T-cell (primary cell): ENCODE measurements at regions not wholly inside any gene's neighbourhood (a gene's known extent, or its start where the extent isn't known, plus 50 kb on each side); places are given as distances from the start of the nearest gene placed in this dataset.
A peak's percentile ranks its signal among the peaks of the same experiment; 100 is the strongest.

Source experiments
- ATAC-seq, 4 experiments: fragments of 200-7000 bp in 3 of 4; fragments of 150-1000 bp in 1 of 4; cut with Tn5 transposase; replicated peaks in 1 of 4; 1 replicate in 3 of 4; 2 replicates in 1 of 4; pipeline ENCODE4 v1.10.0; 2021; ENCODE audit warnings: moderate library complexity in 3 of 4, mild to moderate bottlenecking in 2 of 4, moderate number of reproducible peaks in 1 of 4
- CTCF ChIA-PET, 2 donors: fragments of 300-600 bp; sonication (Branson Sonifier 250); formaldehyde crosslinking; loops; one replicate each; lab custom pipeline; 2022; ENCODE audit warnings: antibody characterized with exemption in 2 of 2; lab: Charles Lee
- POLR2A ChIA-PET, 2 donors: fragments of 300-600 bp; sonication (Branson Sonifier 250); formaldehyde crosslinking; loops; one replicate each; lab custom pipeline; 2022; ENCODE audit warnings: antibody characterized with exemption in 2 of 2; lab: Charles Lee
- DNase-seq, 35 experiments: peaks; one replicate each; pipeline versions ENCODE4 v3.0.0 to v3.0.0-alpha.2; 2013 to 2023
- H3K27ac ChIP-seq: one replicate; pipeline ENCODE4 v1.5.1; 2013; ENCODE audit warnings: low read length
- H3K27me3 ChIP-seq, 2 experiments: replicated peaks in 1 of 2; 1 replicate in 1 of 2; 2 replicates in 1 of 2; pipeline versions ENCODE4 v1.6.1 to v1.7.0; 2013; ENCODE audit warnings: low read length in 1 of 2, mixed read lengths in 1 of 2; ENCODE audit not compliant: control insufficient read depth in 2 of 2, insufficient read depth in 2 of 2; ENCODE audit errors: extremely low read depth in 1 of 2
- H3K36me3 ChIP-seq, 2 donors: 1 replicate in 1 of 2; 2 replicates in 1 of 2; pipeline versions ENCODE4 v1.6.1 to v1.7.0; 2013; ENCODE audit warnings: low read length in 1 of 2; ENCODE audit not compliant: control insufficient read depth in 2 of 2, insufficient read depth in 1 of 2; ENCODE audit errors: extremely low read depth in 1 of 2
- H3K4me1 ChIP-seq, 2 experiments: 1 replicate in 1 of 2; 2 replicates in 1 of 2; pipeline versions ENCODE4 v1.6.1 to v1.7.0; 2013; ENCODE audit warnings: low read length in 2 of 2, mixed read lengths in 1 of 2; ENCODE audit not compliant: insufficient read depth in 2 of 2, control insufficient read depth in 1 of 2; ENCODE audit errors: extremely low read depth in 1 of 2
- H3K4me3 ChIP-seq, 2 donors: 1 replicate in 1 of 2; 2 replicates in 1 of 2; pipeline versions ENCODE4 v1.5.1 to v1.7.0; 2013; ENCODE audit warnings: mild to moderate bottlenecking in 2 of 2, low read length in 1 of 2, moderate library complexity in 1 of 2; ENCODE audit not compliant: control insufficient read depth in 1 of 2; ENCODE audit errors: extremely low read depth in 1 of 2
- H3K9me3 ChIP-seq: 2 replicates; pipeline ENCODE4 v1.7.0; 2013
- H3K27ac Mint-ChIP-seq, 2 donors: one replicate each; pipeline ENCODE4 v1.8.0; 2020 to 2021; ENCODE audit warnings: mild to moderate bottlenecking in 2 of 2, mixed read lengths in 2 of 2
- H3K27me3 Mint-ChIP-seq, 2 donors: one replicate each; pipeline ENCODE4 v1.8.0; 2021 to 2022; ENCODE audit warnings: mixed read lengths in 2 of 2
- H3K36me3 Mint-ChIP-seq: one replicate; pipeline ENCODE4 v1.8.0; 2021; ENCODE audit warnings: mixed read lengths
- H3K4me1 Mint-ChIP-seq, 3 donors: one replicate each; pipeline ENCODE4 v1.8.0; 2020 to 2022; ENCODE audit warnings: mixed read lengths in 3 of 3, mild to moderate bottlenecking in 1 of 3
- H3K4me3 Mint-ChIP-seq, 3 donors: one replicate each; pipeline ENCODE4 v1.8.0; 2020 to 2022; ENCODE audit warnings: mild to moderate bottlenecking in 3 of 3, mixed read lengths in 3 of 3, moderate library complexity in 3 of 3
- H3K9me3 Mint-ChIP-seq, 3 donors: one replicate each; pipeline ENCODE4 v1.8.0; 2020 to 2022; ENCODE audit warnings: mixed read lengths in 3 of 3
- WGBS: methylation state at CpG from one replicate; pipeline ENCODE4 v1.1.5; 2013; ENCODE audit warnings: missing lambda C conversion rate; ENCODE audit not compliant: insufficient coverage; 5-methylcytosine and 5-hydroxymethylcytosine counted together

DNA sequence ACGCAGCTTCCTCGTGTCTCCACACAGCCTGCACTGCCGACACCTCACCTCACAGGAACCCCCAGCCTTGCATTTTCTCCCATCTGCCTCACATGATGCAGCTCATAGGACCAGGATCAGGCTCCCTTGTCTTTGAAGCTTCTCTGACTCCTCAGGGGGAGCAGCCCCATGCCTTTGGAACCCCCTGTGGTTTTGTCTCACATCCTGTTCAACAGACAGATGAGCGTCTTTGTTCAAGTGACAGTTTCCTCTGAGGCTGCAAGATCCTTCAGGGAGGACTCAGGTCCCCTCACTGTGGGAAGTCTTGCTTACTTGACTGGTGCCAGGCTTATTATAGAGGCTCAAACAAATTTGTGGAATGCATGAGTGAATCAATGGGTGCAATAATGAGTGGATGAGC is 667.1 kb downstream of the INHBA start:
- CTCF ChIA-PET: no interaction called here
- WGBS: 7% methylated on average over 4 of the region's 4 CpGs
- Histone ChIP-seq H3K36me3 (no peaks in the 10 kb centered on the region), H3K4me1 (no peaks in the 10 kb centered on the region), H3K27ac (no peak overlapping the region), H3K27me3 (no peaks in the 10 kb centered on the region), H3K9me3 (no peaks in the 10 kb centered on the region), H3K4me3 (no peak overlapping the region)
- Mint-ChIP-seq H3K27ac (no peak overlapping the region), H3K4me1 (no peaks in the 10 kb centered on the region), H3K4me3 (no peak overlapping the region), H3K36me3 (no peaks in the 10 kb centered on the region), H3K9me3 (peaks cover 0 to 4% (median 4%) of the 10 kb centered on the region in 3 donors), H3K27me3 (no peaks in the 10 kb centered on the region)
- POLR2A ChIA-PET: no interaction called here
- no peak for ATAC-seq
- DNase-seq: no peak

DNA sequence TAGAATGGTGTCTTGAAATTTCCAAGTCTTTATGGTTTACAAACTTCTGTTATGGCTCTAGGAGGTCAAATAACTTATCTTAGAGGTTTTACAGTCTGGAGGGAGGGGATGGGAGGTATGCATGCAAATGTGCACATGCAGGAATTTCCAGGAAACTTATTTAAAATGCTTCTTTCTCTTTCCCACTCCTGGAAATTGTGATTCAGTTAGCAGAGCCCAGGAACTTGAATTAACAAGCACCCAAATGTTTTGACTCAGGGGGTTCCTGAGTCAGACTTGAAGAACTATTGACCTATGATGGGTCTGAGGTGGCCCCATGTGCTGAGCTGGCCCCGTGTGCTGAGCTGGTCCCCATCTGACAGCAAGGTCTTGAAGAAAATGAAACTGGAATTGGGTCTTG is 669.4 kb downstream of the INHBA start:
- H3K27me3 Mint-ChIP-seq: no peaks in the 10 kb centered on the region
- Histone ChIP-seq H3K4me3 (no peak overlapping the region), H3K9me3 (no peaks in the 10 kb centered on the region), H3K36me3 (no peaks in the 10 kb centered on the region), H3K27ac (no peak overlapping the region), H3K27me3 (no peaks in the 10 kb centered on the region), H3K4me1 (no peaks in the 10 kb centered on the region)
- WGBS: 83% methylated on average over 1 of the region's 1 CpG
- no peak overlapping the region for H3K4me3 Mint-ChIP-seq
- CTCF ChIA-PET: no interaction called here
- DNase-seq (no peak), ATAC-seq (no peak)
- POLR2A ChIA-PET: no interaction called here
- no peak overlapping the region for H3K27ac Mint-ChIP-seq
- no peaks in the 10 kb centered on the region for H3K4me1 Mint-ChIP-seq
- no peaks in the 10 kb centered on the region for H3K36me3 Mint-ChIP-seq
- peaks cover 0 to 4% (median 4%) of the 10 kb centered on the region in 3 donors for H3K9me3 Mint-ChIP-seq

DNA sequence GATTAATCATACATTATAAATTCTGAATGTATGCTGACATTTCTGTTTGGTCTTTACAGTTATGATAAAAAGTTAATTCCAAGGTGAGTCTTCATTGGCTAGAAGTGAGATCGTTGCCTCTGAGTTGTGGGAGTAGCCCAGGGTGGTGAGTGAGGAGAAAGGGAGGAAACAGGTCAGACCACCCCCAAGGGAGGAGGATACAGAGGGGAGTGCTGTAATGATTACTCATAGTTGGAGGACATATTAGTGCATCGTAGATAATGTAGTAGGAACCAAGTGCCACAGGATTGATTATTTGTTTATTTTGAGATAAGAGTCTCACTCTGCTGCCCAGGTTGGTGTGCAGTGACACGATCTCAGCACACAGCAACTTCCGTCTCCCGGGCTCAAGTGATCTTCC is 672.2 kb downstream of the INHBA start:
- no peak overlapping the region for H3K27ac Mint-ChIP-seq
- CTCF ChIA-PET: no interaction called here

DNA sequence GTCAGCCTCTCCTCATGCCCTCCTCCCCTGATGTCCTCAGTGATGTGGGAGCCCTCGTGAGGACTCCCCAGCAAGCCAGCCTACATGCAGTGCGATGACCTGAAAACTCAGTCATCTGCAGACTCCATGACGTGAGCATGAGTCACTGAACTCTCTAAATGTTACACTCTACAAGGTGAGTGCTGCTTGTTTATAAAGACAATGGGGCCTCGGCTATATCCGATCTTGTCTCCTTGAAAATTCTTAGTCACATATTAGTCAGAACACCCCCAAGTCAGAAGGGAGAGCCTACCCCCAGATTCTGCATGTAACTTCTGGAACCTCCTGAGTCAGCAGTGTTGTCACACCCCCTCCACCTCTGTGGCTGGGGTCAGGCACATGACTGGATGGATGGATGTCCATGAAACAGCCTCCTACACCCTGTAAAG is 673.8 kb downstream of the INHBA start:
- no peak overlapping the region for H3K27ac Mint-ChIP-seq
- Histone ChIP-seq H3K27ac (no peak overlapping the region), H3K36me3 (no peaks in the 10 kb centered on the region), H3K4me1 (no peaks in the 10 kb centered on the region), H3K27me3 (no peaks in the 10 kb centered on the region), H3K4me3 (no peak overlapping the region), H3K9me3 (no peaks in the 10 kb centered on the region)
- H3K4me3 Mint-ChIP-seq: no peak overlapping the region
- ChIA-PET CTCF (no interaction called here), POLR2A (no interaction called here)
- no peaks in the 10 kb centered on the region for H3K36me3 Mint-ChIP-seq
- ATAC-seq (no peak), DNase-seq (no peak)
- H3K4me1 Mint-ChIP-seq: no peaks in the 10 kb centered on the region
- H3K9me3 Mint-ChIP-seq: peaks cover 0 to 4% (median 4%) of the 10 kb centered on the region in 3 donors
- H3K27me3 Mint-ChIP-seq: no peaks in the 10 kb centered on the region
- 86% methylated on average over 4 of the region's 5 CpGs for WGBS

More for the DNA sequence above, 672.2 kb downstream of the INHBA start:
- WGBS: 86% methylated on average over 3 of the region's 5 CpGs
- Mint-ChIP-seq H3K4me3 (no peak overlapping the region), H3K4me1 (no peaks in the 10 kb centered on the region), H3K9me3 (peaks cover 0 to 4% (median 4%) of the 10 kb centered on the region in 3 donors), H3K36me3 (no peaks in the 10 kb centered on the region), H3K27me3 (no peaks in the 10 kb centered on the region)
- Histone ChIP-seq H3K9me3 (no peaks in the 10 kb centered on the region), H3K27me3 (no peaks in the 10 kb centered on the region), H3K4me1 (no peaks in the 10 kb centered on the region), H3K36me3 (no peaks in the 10 kb centered on the region), H3K27ac (no peak overlapping the region), H3K4me3 (no peak overlapping the region)
- POLR2A ChIA-PET: no interaction called here
- ATAC-seq (no peak), DNase-seq (no peak)

DNA sequence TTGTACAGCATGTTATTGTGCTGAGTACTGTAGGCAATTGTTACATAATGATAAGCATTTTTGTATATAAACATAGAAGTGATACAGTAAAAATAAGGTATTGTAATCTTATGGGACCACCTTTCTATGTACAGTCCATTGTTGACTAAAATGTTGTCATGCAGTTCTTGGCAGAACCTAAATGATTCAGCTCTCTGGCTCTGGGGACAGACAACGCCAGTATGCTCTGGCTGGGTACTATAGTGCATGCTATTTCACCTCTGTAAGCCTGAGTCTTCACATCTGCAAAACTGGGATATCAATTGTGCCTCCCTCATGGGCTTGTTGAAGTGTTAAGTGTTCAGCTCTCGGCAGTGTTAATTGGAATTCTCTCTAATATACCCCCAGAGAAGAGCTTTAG is 674.3 kb downstream of the INHBA start:
- H3K4me3 Mint-ChIP-seq: no peak overlapping the region
- H3K27me3 Mint-ChIP-seq: no peaks in the 10 kb centered on the region
- Histone ChIP-seq H3K4me3 (no peak overlapping the region), H3K9me3 (no peaks in the 10 kb centered on the region), H3K27me3 (no peaks in the 10 kb centered on the region), H3K4me1 (no peaks in the 10 kb centered on the region), H3K27ac (no peak overlapping the region), H3K36me3 (no peaks in the 10 kb centered on the region)
- WGBS: no CpG with 5 or more reads among the region's 2 CpGs
- peak in 1 of 4 experiments; percentile 27 for ATAC-seq
- POLR2A ChIA-PET: no interaction called here
- CTCF ChIA-PET: no interaction called here
- no peaks in the 10 kb centered on the region for H3K36me3 Mint-ChIP-seq
- H3K27ac Mint-ChIP-seq: no peak overlapping the region
- no peaks in the 10 kb centered on the region for H3K4me1 Mint-ChIP-seq
- H3K9me3 Mint-ChIP-seq: peaks cover 0 to 4% (median 4%) of the 10 kb centered on the region in 3 donors
- DNase-seq: no peak

DNA sequence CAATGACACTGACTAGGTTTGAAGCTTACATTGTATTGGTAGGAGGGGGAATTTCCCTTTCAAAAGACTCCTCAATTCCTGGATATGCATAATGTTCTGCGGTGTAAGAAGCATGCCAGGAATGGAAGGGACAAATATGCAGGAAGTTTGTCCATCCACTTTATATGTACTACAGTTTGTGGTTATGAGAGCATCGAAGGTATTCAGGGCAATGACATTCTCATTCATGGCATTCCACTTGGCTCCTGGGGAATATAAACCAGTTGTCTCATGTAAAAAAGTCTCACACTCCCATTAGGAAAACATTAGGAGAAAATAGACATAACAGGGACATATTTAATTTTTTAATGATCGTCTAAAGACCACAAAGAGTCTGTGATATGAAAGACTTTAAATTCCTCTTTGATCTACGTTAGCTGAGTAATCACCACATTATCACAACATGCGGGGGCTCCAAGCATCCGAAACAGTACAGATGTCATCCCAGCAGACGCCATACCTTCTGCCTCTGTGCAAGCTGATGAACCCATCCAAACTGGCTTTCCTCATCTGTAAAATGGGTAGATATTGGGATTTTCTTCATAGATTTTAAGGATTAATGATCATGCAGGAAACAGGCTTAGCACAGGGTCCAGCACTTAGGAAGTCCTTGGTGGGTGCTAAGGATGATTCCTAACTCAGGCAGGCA is 675.3 kb downstream of the INHBA start:
- H3K36me3 Mint-ChIP-seq: no peaks in the 10 kb centered on the region
- H3K9me3 Mint-ChIP-seq: peaks cover 0 to 4% (median 0%) of the 10 kb centered on the region in 3 donors
- H3K4me1 Mint-ChIP-seq: no peaks in the 10 kb centered on the region
- CTCF ChIA-PET: no interaction called here
- Histone ChIP-seq H3K9me3 (no peaks in the 10 kb centered on the region), H3K4me1 (no peaks in the 10 kb centered on the region), H3K27ac (no peak overlapping the region), H3K36me3 (no peaks in the 10 kb centered on the region), H3K27me3 (no peaks in the 10 kb centered on the region), H3K4me3 (no peak overlapping the region)
- POLR2A ChIA-PET: no interaction called here
- ATAC-seq (no peak), DNase-seq (no peak)
- H3K4me3 Mint-ChIP-seq: no peak overlapping the region
- H3K27me3 Mint-ChIP-seq: no peaks in the 10 kb centered on the region
- WGBS: no CpG with 5 or more reads among the region's 7 CpGs
- H3K27ac Mint-ChIP-seq: no peak overlapping the region

DNA sequence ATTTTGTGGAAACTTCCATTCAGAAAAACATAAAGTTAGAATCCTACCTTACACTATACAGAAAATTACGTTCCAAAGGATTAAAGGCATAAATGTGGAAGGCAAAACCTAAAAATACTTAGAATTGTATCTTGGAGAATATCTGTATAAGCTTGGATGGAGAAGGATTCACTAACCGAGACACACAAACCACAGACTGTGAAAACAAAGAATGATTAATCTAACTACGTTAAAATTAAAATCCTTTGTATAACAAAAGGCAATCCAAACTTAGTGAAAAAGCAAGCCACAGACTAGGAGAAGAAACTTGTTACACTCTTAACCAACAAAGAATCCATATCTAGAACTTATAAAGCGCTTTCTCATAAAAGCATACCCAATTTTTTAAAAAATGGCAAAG is 678.8 kb downstream of the INHBA start:
- no peaks in the 10 kb centered on the region for H3K36me3 ChIP-seq
- Mint-ChIP-seq H3K4me3 (no peak overlapping the region), H3K4me1 (no peaks in the 10 kb centered on the region), H3K27ac (no peak overlapping the region), H3K36me3 (no peaks in the 10 kb centered on the region), H3K27me3 (no peaks in the 10 kb centered on the region), H3K9me3 (peaks cover 0 to 2% (median 0%) of the 10 kb centered on the region in 3 donors)
- ChIA-PET CTCF (no interaction called here), POLR2A (no interaction called here)
- no peak overlapping the region for H3K4me3 ChIP-seq
- DNase-seq (no peak), ATAC-seq (no peak)
- no CpG with 5 or more reads among the region's 4 CpGs for WGBS
- no peaks in the 10 kb centered on the region for H3K9me3 ChIP-seq
- H3K4me1 ChIP-seq: no peaks in the 10 kb centered on the region
- no peaks in the 10 kb centered on the region for H3K27me3 ChIP-seq
- H3K27ac ChIP-seq: no peak overlapping the region
